H9 (cell line): ENCODE measurements at regions not wholly inside any gene's neighbourhood (a gene's known extent, or its start where the extent isn't known, plus 50 kb on each side); places are given as distances from the start of the nearest gene placed in this dataset.

ENCODE experiments used
- DNase-seq: peaks from one replicate; pipeline ENCODE4 v3.0.0-alpha.2; 2017
- H2AFZ ChIP-seq: one replicate; pipeline ENCODE4 v1.6.1; 2013; ENCODE audit warnings: mild to moderate bottlenecking, low read length, control low read depth, moderate library complexity
- H2AK5ac ChIP-seq: 2 replicates; pipeline ENCODE4 v1.6.1; 2013; ENCODE audit warnings: low read length, control low read depth, mixed read lengths; ENCODE audit not compliant: insufficient read length
- H2BK120ac ChIP-seq: one replicate; pipeline ENCODE4 v1.6.1; 2013; ENCODE audit warnings: low read depth, mild to moderate bottlenecking, low read length, control low read depth, inconsistent platforms; ENCODE audit not compliant: poor library complexity, severe bottlenecking
- H2BK12ac ChIP-seq: 2 replicates; pipeline ENCODE4 v1.6.1; 2013; ENCODE audit warnings: low read length, control low read depth, mixed read lengths, low read depth; ENCODE audit not compliant: insufficient read length
- H2BK15ac ChIP-seq: 2 replicates; pipeline ENCODE4 v1.6.1; 2013; ENCODE audit warnings: low read depth, low read length, control low read depth
- H2BK20ac ChIP-seq: one replicate; pipeline ENCODE4 v1.6.1; 2013; ENCODE audit warnings: low read depth, mild to moderate bottlenecking, low read length, control low read depth, inconsistent platforms; ENCODE audit not compliant: poor library complexity, severe bottlenecking
- H2BK5ac ChIP-seq: 2 replicates; pipeline ENCODE4 v1.6.1; 2013; ENCODE audit warnings: low read length, control low read depth, mixed read lengths; ENCODE audit not compliant: insufficient read length
- H3K14ac ChIP-seq: 2 replicates; pipeline ENCODE4 v1.6.1; 2013; ENCODE audit warnings: low read length, control low read depth; ENCODE audit not compliant: insufficient read depth
- H3K18ac ChIP-seq: 2 replicates; pipeline ENCODE4 v1.6.1; 2013; ENCODE audit warnings: low read depth, mild to moderate bottlenecking, mixed read lengths, low read length, control low read depth; ENCODE audit not compliant: insufficient read length
- H3K23ac ChIP-seq: 2 replicates; pipeline ENCODE4 v1.6.1; 2013; ENCODE audit warnings: low read length, control low read depth, mixed read lengths, low read depth; ENCODE audit not compliant: insufficient read length
- H3K23me2 ChIP-seq: 2 replicates; pipeline ENCODE4 v1.6.1; 2013; ENCODE audit warnings: low read depth, mild to moderate bottlenecking, mixed read lengths, low read length, control low read depth; ENCODE audit not compliant: insufficient read length, poor library complexity, severe bottlenecking
- H3K27ac ChIP-seq: 2 replicates; pipeline ENCODE4 v1.5.1; 2013; ENCODE audit warnings: low read length, control low read depth, mixed read lengths, low read depth; ENCODE audit not compliant: insufficient read length
- H3K27me3 ChIP-seq: 2 replicates; pipeline ENCODE4 v1.6.1; 2013; ENCODE audit warnings: low read length, control low read depth, inconsistent platforms; ENCODE audit not compliant: insufficient read depth
- H3K4ac ChIP-seq: 2 replicates; pipeline ENCODE4 v1.6.1; 2013; ENCODE audit warnings: low read depth, mild to moderate bottlenecking, control low read depth, inconsistent platforms, low read length, moderate library complexity
- H3K4me1 ChIP-seq: 2 replicates; pipeline ENCODE4 v1.6.1; 2013; ENCODE audit warnings: low read length, control low read depth, inconsistent platforms; ENCODE audit not compliant: insufficient read depth
- H3K4me2 ChIP-seq: 2 replicates; pipeline ENCODE4 v1.6.1; 2013; ENCODE audit warnings: low read length, control low read depth, mixed read lengths; ENCODE audit not compliant: insufficient read length, insufficient read depth
- H3K56ac ChIP-seq: 2 replicates; pipeline ENCODE4 v1.6.1; 2013; ENCODE audit warnings: low read depth, mild to moderate bottlenecking, mixed read lengths, low read length, control low read depth; ENCODE audit not compliant: insufficient read length
- H3K79me1 ChIP-seq: 2 replicates; pipeline ENCODE4 v1.6.1; 2013; ENCODE audit warnings: low read depth, mild to moderate bottlenecking, moderate library complexity, low read length, control low read depth, inconsistent platforms; ENCODE audit not compliant: insufficient read depth, poor library complexity, severe bottlenecking
- H3K79me2 ChIP-seq: 2 replicates; pipeline ENCODE4 v1.6.1; 2013; ENCODE audit warnings: low read length, control low read depth, inconsistent platforms; ENCODE audit not compliant: insufficient read depth
- H3K9ac ChIP-seq: 2 replicates; pipeline ENCODE4 v1.6.1; 2013; ENCODE audit warnings: low read length, control low read depth, mixed read lengths; ENCODE audit not compliant: insufficient read length; ENCODE audit errors: extremely low read depth
- H3K9me3 ChIP-seq: one replicate; pipeline ENCODE4 v1.6.1; 2013; ENCODE audit warnings: low read depth, low read length, inconsistent platforms; ENCODE audit not compliant: control insufficient read depth
- H3T11ph ChIP-seq: one replicate; pipeline ENCODE4 v1.6.1; 2013; ENCODE audit warnings: mild to moderate bottlenecking, low read length, control low read depth, inconsistent platforms
- H4K20me1 ChIP-seq: one replicate; pipeline ENCODE4 v1.6.1; 2013; ENCODE audit not compliant: control insufficient read depth, insufficient read length, insufficient read depth
- H4K5ac ChIP-seq: 2 replicates; pipeline ENCODE4 v1.6.1; 2013; ENCODE audit warnings: low read depth, mild to moderate bottlenecking, mixed read lengths, low read length, control low read depth; ENCODE audit not compliant: insufficient read length
- H4K8ac ChIP-seq: replicated peaks from 2 replicates; pipeline ENCODE4 v1.6.1; 2013; ENCODE audit warnings: low read length, control low read depth, mixed read lengths, low read depth; ENCODE audit not compliant: insufficient read length
- H4K91ac ChIP-seq: 2 replicates; pipeline ENCODE4 v1.6.1; 2013; ENCODE audit warnings: low read depth, mild to moderate bottlenecking, moderate library complexity, mixed read lengths, low read length, control low read depth; ENCODE audit not compliant: insufficient read length
- H3K27ac Mint-ChIP-seq, 3 experiments: 2 replicates in 2 of 3; 3 replicates in 1 of 3; pipeline ENCODE4 v1.8.0; 2020 to 2021; ENCODE audit warnings: mixed read lengths in 3 of 3, mild to moderate bottlenecking in 1 of 3, moderate library complexity in 1 of 3
- H3K27me3 Mint-ChIP-seq: 2 replicates; pipeline ENCODE4 v1.8.0; 2021; ENCODE audit warnings: low read depth, mild to moderate bottlenecking, moderate library complexity, mixed read lengths
- H3K36me3 Mint-ChIP-seq, 3 experiments: 2 replicates in 2 of 3; 3 replicates in 1 of 3; pipeline ENCODE4 v1.8.0; 2020 to 2021; ENCODE audit warnings: low read depth in 3 of 3, mixed read lengths in 3 of 3; ENCODE audit not compliant: insufficient read depth in 1 of 3
- H3K4me1 Mint-ChIP-seq, 2 experiments: 2 replicates each; pipeline ENCODE4 v1.8.0; 2020; ENCODE audit warnings: mixed read lengths in 2 of 2
- H3K4me3 Mint-ChIP-seq, 2 experiments: 2 replicates in 1 of 2; 3 replicates in 1 of 2; pipeline ENCODE4 v1.8.0; 2020 to 2021; ENCODE audit warnings: mild to moderate bottlenecking in 2 of 2, mixed read lengths in 2 of 2, moderate library complexity in 1 of 2
- H3K9me3 Mint-ChIP-seq, 2 experiments: 2 replicates in 1 of 2; 3 replicates in 1 of 2; pipeline ENCODE4 v1.8.0; 2020; ENCODE audit warnings: mild to moderate bottlenecking in 2 of 2, mixed read lengths in 2 of 2, moderate library complexity in 1 of 2
- CTCF ChIP-seq: fragments of 200-600 bp; sonication (generic); conservative IDR thresholded peaks from 3 replicates; pipeline ENCODE4 v1.8.0; 2021; ENCODE audit warnings: antibody characterized with exemption, mild to moderate bottlenecking
- WGBS: extraction: QIAGEN DNeasy Blood & Tissue Kit; methylation state at CpG from one replicate; pipeline ENCODE4 v1.1.7; 2013; ENCODE audit warnings: missing lambda C conversion rate, low lambda C conversion rate, mixed read lengths; ENCODE audit not compliant: insufficient read length; ENCODE audit errors: extremely low coverage; 5-methylcytosine and 5-hydroxymethylcytosine counted together

- no peak overlapping the region for H2BK12ac ChIP-seq
- no peaks in the 10 kb centered on the region for H3K4me1 ChIP-seq
- H4K5ac ChIP-seq = no peak overlapping the region
- H3K9ac ChIP-seq = no peak overlapping the region
- DNase-seq = no peak
- no peak overlapping the region for H3K27ac Mint-ChIP-seq
- H4K91ac ChIP-seq = no peak overlapping the region
- no CpG with 5 or more reads among the region's 2 CpGs for WGBS
- no peaks in the 10 kb centered on the region for H3K23me2 ChIP-seq
- H3T11ph ChIP-seq = no peak overlapping the region
- H4K8ac ChIP-seq = no peak overlapping the region
- no peak overlapping the region for H3K14ac ChIP-seq
- no peak overlapping the region for H2AFZ ChIP-seq
- H3K4me2 ChIP-seq = no peak overlapping the region
- no peaks in the 10 kb centered on the region for H3K79me1 ChIP-seq
- no peak overlapping the region for H3K18ac ChIP-seq
- no peaks in the 10 kb centered on the region for H4K20me1 ChIP-seq
- H3K36me3 Mint-ChIP-seq = no peaks in the 10 kb centered on the region
- H3K27me3 Mint-ChIP-seq = no peaks in the 10 kb centered on the region
- no peak for TF ChIP-seq CTCF
- H3K79me2 ChIP-seq = no peaks in the 10 kb centered on the region
- H3K4me1 Mint-ChIP-seq = no peaks in the 10 kb centered on the region
- no peak overlapping the region for H3K23ac ChIP-seq
- H3K4ac ChIP-seq = no peak overlapping the region
- H2BK120ac ChIP-seq = no peak overlapping the region
- H2BK5ac ChIP-seq = no peak overlapping the region
- no peak overlapping the region for H2BK15ac ChIP-seq
- H2AK5ac ChIP-seq = no peak overlapping the region
- H3K27me3 ChIP-seq = no peaks in the 10 kb centered on the region
- H2BK20ac ChIP-seq = no peak overlapping the region
- no peaks in the 10 kb centered on the region for H3K9me3 ChIP-seq
- no peak overlapping the region for H3K4me3 Mint-ChIP-seq
- no peak overlapping the region for H3K56ac ChIP-seq
- H3K9me3 Mint-ChIP-seq = no peaks in the 10 kb centered on the region
- H3K27ac ChIP-seq = no peak overlapping the region
Measured at GRCh38 chr4:64882311-64883086, 473.2 kb upstream of the TECRL start.
